K562 (cell line): ENCODE measurements at regions not wholly inside any gene's neighbourhood (a gene's known extent, or its start where the extent isn't known, plus 50 kb on each side); places are given as distances from the start of the nearest gene placed in this dataset.

Source experiments
- ELF4 ChIP-seq: fragments of 450-650 bp; formaldehyde crosslinking; IDR thresholded peaks from 2 replicates; pipeline ENCODE4 v1.4.0; 2022; ENCODE audit warnings: missing genetic modification characterization
- EP300 ChIP-seq: IDR thresholded peaks from 2 replicates; pipeline ENCODE4 v1.6.1; 2012; ENCODE audit warnings: low read length, improper control_type of control experiment
- KLF13 ChIP-seq: fragments of 450-650 bp; IDR thresholded peaks from 2 replicates; pipeline ENCODE4 v1.6.1; 2016; ENCODE audit warnings: missing genetic modification characterization, low read depth, mild to moderate bottlenecking, missing compliant biosample characterization, moderate library complexity, borderline replicate concordance
- MTA1 ChIP-seq: fragments of 450-650 bp; IDR thresholded peaks from 2 replicates; pipeline ENCODE4 v1.6.1; 2017; ENCODE audit warnings: borderline replicate concordance
- NFIC ChIP-seq: fragments of 450-650 bp; IDR thresholded peaks from 2 replicates; pipeline ENCODE4 v1.6.1; 2017; ENCODE audit warnings: mild to moderate bottlenecking, inconsistent platforms
- TF ChIP-seq, protein P1 (sequence below), 3 experiments: IDR thresholded peaks in 2 of 3; conservative IDR thresholded peaks in 1 of 3; 2 replicates each; pipeline ENCODE4 v1.5.1; 2011 to 2012; ENCODE audit warnings: low read length in 3 of 3, mild to moderate bottlenecking in 3 of 3, control low read depth in 2 of 3, improper control_type of control experiment in 1 of 3, inconsistent platforms in 1 of 3, low read depth in 1 of 3, mixed read lengths in 1 of 3, moderate library complexity in 1 of 3; ENCODE audit not compliant: insufficient read depth in 2 of 3
- TF ChIP-seq, protein P2 (sequence below), 2 experiments: fragments of 450-650 bp; IDR thresholded peaks; 2 replicates each; pipeline ENCODE4 v1.6.1; 2016

DNA sequence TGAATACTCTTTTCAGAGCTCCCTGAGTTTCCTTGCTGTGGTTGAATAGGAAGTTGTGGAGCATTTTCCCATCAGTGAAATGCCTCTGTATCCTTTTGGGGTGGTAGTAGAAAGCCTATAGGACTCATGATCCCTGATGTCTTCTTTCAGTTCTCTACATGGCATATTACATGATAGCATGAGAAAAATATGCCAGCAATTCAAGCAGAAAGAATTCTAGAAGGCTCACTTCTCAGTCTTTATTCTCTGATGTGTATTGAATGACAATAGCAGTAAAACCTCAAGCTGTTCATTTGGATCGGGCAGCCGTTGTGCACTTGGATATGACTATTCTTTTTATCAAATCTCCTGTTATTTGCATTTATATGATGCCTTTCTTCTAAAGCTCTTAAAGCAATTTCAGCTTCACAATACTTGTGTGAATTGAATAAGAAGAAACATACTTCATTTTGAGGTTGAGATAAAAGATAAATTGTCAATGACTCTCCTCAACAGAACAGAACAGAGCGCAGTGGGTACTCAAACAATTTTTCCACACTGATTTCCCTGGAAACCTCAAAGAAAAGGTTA is 251.5 kb upstream of the FBXO33 start:
- TF ChIP-seq, protein P1, sequence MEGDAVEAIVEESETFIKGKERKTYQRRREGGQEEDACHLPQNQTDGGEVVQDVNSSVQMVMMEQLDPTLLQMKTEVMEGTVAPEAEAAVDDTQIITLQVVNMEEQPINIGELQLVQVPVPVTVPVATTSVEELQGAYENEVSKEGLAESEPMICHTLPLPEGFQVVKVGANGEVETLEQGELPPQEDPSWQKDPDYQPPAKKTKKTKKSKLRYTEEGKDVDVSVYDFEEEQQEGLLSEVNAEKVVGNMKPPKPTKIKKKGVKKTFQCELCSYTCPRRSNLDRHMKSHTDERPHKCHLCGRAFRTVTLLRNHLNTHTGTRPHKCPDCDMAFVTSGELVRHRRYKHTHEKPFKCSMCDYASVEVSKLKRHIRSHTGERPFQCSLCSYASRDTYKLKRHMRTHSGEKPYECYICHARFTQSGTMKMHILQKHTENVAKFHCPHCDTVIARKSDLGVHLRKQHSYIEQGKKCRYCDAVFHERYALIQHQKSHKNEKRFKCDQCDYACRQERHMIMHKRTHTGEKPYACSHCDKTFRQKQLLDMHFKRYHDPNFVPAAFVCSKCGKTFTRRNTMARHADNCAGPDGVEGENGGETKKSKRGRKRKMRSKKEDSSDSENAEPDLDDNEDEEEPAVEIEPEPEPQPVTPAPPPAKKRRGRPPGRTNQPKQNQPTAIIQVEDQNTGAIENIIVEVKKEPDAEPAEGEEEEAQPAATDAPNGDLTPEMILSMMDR (IDR thresholded peaks at IDR 0.05 in 2 of 3, conservative IDR thresholded peaks at IDR 0.05 in 1 of 3; ENCODE audit: insufficient read depth in 2 of 3, low read depth in 1 of 3, low read length in 3 of 3), result no peak
- TF ChIP-seq EP300, result no peak
- no peak for TF ChIP-seq KLF13 (tag)
- TF ChIP-seq, protein P2, sequence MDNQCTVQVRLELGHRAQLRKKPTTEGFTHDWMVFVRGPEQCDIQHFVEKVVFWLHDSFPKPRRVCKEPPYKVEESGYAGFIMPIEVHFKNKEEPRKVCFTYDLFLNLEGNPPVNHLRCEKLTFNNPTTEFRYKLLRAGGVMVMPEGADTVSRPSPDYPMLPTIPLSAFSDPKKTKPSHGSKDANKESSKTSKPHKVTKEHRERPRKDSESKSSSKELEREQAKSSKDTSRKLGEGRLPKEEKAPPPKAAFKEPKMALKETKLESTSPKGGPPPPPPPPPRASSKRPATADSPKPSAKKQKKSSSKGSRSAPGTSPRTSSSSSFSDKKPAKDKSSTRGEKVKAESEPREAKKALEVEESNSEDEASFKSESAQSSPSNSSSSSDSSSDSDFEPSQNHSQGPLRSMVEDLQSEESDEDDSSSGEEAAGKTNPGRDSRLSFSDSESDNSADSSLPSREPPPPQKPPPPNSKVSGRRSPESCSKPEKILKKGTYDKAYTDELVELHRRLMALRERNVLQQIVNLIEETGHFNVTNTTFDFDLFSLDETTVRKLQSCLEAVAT (IDR thresholded peaks at IDR 0.05), result no peak
- TF ChIP-seq ELF4, result no peak
- TF ChIP-seq NFIC, result no peak
- TF ChIP-seq MTA1, result no peak
